Kidney epithelial cell (primary cell): ENCODE measurements at regions not wholly inside any gene's neighbourhood (a gene's known extent, or its start where the extent isn't known, plus 50 kb on each side); places are given as distances from the start of the nearest gene placed in this dataset.

Experiments used
- DNase-seq: peaks from one replicate; pipeline ENCODE4 v3.0.0-alpha.2; 2010; ENCODE audit warnings: low read depth
- H3K27me3 ChIP-seq: 2 replicates; pipeline ENCODE4 v1.6.0; 2011; ENCODE audit warnings: low read length; ENCODE audit not compliant: control insufficient read depth, insufficient read depth
- H3K36me3 ChIP-seq: 2 replicates; pipeline ENCODE4 v1.5.1; 2011; ENCODE audit warnings: low read length; ENCODE audit not compliant: control insufficient read depth, insufficient read depth
- H3K4me3 ChIP-seq: 2 replicates; pipeline ENCODE4 v1.5.1; 2011; ENCODE audit warnings: low read depth, mild to moderate bottlenecking, control low read depth, low read length
- TF ChIP-seq, protein P1 (sequence below): IDR thresholded peaks from 2 replicates; pipeline ENCODE4 v1.5.1; 2011; ENCODE audit warnings: mild to moderate bottlenecking, moderate library complexity, low read length, control low read depth, inconsistent platforms; ENCODE audit not compliant: insufficient read depth, poor library complexity, severe bottlenecking

DNA sequence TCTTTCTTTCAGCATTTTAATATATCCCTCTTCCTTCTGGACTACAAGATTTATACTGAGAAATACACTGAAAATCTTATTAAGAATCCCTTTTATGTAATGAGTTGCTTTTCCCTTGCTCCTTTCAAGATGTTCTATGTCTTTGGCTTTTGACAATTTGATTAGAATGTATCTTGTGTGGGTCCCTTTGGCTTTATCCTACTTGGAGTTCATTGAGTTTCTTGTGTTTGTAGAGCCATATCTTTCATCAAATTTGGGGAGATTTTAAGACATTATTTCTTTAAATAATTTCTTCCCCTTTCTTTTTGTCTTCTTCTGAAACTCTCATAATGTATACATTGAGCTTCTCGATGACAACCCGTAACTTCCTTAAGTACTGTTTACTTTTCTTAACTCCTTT lies 739.9 kb upstream of the AMOT start:
- H3K27me3 ChIP-seq, result no peaks in the 10 kb centered on the region
- TF ChIP-seq, protein P1, sequence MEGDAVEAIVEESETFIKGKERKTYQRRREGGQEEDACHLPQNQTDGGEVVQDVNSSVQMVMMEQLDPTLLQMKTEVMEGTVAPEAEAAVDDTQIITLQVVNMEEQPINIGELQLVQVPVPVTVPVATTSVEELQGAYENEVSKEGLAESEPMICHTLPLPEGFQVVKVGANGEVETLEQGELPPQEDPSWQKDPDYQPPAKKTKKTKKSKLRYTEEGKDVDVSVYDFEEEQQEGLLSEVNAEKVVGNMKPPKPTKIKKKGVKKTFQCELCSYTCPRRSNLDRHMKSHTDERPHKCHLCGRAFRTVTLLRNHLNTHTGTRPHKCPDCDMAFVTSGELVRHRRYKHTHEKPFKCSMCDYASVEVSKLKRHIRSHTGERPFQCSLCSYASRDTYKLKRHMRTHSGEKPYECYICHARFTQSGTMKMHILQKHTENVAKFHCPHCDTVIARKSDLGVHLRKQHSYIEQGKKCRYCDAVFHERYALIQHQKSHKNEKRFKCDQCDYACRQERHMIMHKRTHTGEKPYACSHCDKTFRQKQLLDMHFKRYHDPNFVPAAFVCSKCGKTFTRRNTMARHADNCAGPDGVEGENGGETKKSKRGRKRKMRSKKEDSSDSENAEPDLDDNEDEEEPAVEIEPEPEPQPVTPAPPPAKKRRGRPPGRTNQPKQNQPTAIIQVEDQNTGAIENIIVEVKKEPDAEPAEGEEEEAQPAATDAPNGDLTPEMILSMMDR, result no peak
- no peak overlapping the region for H3K4me3 ChIP-seq
- no peak for DNase-seq
- H3K36me3 ChIP-seq, result no peaks in the 10 kb centered on the region

DNA sequence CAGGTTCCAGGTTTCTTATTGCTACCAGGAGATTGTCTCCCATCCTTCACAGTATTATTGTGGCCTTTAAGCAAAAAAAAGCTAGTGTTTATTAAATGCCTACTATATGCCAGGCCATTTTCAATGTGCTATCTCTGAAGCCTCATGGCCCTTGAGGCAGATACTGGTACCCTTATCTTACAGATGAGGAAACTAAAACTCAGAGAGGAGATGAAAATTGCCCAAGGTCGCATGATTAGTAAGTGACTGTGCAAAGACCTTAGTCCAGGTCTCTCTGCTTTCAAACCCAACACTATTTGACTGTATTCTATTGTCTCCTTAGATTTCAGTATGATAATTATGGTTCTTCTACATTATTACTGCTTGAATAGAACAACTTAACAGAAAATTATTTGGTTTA lies 717.9 kb upstream of the AMOT start:
- TF ChIP-seq, protein P1, result no peak
- Histone ChIP-seq H3K4me3 (no peak overlapping the region), H3K36me3 (no peaks in the 10 kb centered on the region), H3K27me3 (no peaks in the 10 kb centered on the region)
- no peak for DNase-seq

DNA sequence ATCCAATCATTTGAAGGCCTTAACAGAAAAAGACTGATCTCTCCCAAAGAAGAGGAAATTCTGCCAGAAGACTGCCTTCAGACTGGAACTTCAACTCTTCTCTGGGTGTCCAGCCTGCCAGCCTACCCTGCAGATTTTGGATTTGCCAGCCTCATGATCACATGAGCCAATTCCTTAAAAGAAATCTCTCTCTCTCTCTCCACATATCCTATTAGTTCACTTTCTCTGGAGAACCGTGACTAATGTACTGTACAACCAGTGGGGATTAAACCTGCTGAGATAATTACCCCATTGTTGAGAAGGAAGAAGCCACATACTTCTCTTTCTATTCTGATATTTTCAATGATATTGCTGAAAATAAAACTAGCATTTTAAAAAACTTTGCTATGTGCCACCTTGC lies 711.3 kb upstream of the AMOT start:
- TF ChIP-seq, protein P1, result no peak

DNA sequence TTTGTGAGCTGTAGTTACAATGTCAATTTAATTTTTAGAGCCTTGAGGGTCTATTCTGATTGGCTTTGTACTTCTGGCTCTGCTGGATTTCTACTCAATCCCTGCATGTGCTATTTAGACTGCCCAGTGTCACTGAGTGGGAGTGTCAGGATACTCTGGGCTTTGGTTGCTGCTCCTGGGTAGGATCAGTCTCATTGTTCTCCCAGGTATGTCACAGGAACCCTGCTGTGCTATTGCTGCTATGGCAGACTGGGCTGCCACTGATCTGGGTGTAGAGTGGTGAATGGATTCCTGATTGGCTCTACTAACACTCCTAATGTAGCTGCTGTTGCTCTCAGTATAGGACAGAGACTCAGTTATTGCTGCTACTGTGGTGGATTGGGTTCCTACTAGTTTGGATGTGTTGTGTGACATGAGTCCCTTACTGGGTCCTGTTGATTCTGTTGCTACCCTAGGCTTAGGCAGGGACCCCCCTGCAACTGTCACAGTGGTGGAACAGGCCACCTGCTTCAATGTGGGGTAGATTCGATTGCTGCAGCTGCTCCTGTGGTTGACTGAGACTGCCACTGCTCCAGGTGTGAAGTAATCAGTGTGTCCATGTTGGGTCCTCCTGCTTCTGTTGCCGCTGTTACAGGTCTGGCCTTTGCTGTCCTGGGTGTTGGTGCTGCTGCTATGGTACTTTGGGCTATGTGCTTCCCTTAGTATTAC lies 707.8 kb upstream of the AMOT start:
- no peak for DNase-seq
- TF ChIP-seq, protein P1, result no peak
- Histone ChIP-seq H3K27me3 (peaks cover 3% of the 10 kb centered on the region), H3K36me3 (no peaks in the 10 kb centered on the region), H3K4me3 (no peak overlapping the region)

More for the DNA sequence above, 711.3 kb upstream of the AMOT start:
- Histone ChIP-seq H3K27me3 (peaks cover 3% of the 10 kb centered on the region), H3K36me3 (no peaks in the 10 kb centered on the region), H3K4me3 (no peak overlapping the region)
- DNase-seq, result no peak

DNA sequence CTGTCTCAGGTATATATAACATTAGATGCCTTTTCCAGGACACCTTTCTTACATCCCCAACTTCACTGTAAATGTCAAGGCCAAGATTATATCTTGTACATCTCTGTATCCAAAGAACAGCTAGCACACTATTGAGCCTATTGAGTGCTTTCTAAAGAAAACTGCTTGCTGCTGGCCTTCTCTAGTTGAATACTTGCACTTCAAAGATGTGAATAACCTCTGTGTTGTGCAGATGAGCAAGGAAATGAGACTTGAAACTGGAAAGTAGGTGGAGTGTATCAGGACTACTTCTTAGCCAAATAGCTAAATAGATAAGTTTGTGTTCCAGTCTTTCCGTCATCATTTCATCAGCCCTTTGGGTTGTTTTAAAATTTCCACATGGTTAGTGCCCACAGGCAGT lies 704.4 kb upstream of the AMOT start:
- H3K36me3 ChIP-seq, result no peaks in the 10 kb centered on the region
- H3K27me3 ChIP-seq, result peaks cover 3% of the 10 kb centered on the region
- no peak overlapping the region for H3K4me3 ChIP-seq
- DNase-seq, result no peak
- TF ChIP-seq, protein P1, result no peak
